Activated T-cell treated with anti-CD3 and anti-CD28 coated beads, Interleukin-2, amount 50 U/mL, for 1 hour (primary cell): ENCODE measurements at regions not wholly inside any gene's neighbourhood (a gene's known extent, or its start where the extent isn't known, plus 50 kb on each side); places are given as distances from the start of the nearest gene placed in this dataset.
"Not testable (repeated sequence)": the region's sequence is repeated elsewhere in the genome, so short reads cannot be mapped to it uniquely, and the experiment has no call there.

Experiments used
- DNase-seq: peaks from one replicate; pipeline ENCODE4 v3.0.0-alpha.2; 2020

DNA sequence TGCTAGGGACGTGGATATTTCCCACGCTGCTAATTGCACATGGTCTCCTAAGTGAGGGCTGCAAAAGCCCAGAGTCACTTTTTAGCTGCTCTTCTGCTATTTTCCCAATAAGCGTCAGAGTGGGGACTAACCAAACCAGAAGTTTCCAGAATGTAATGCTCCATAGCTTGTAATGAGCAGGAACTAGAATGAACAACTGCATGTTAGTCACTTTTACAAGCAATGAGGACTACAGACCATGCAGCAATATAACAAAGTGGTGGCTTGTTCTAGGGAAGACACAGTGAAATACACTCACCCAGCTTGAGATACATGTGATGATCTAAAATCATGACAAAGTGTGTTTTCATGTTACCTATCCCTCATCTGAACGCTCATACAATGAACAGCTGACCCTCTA is 314.1 kb upstream of the SGK1 start:
- DNase-seq = no peak

DNA sequence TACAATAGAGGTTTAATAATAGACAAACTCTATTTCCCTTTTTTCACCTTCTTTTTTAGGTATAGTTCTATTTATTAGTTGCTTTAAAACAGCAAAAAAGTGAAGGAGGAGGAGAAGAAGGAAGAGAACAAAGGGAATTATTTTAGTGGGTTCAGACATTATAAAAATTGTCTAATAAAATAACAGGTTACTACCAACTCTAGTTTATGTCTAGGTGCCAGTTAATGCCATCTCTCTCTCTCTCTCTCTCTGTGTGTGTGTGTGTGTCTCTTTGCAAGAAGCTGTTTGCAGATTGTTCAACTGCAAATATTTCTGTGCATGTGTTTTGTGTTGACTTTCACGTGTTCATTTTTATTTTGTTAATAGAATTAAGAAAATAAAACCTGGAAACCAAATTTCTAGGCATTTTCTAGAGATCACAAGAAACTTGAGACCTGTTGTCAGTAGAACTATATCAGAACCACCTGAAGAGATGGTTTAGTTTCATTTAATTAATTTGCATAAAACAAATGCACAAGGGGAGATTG is 313.5 kb upstream of the SGK1 start:
- no peak for DNase-seq

DNA sequence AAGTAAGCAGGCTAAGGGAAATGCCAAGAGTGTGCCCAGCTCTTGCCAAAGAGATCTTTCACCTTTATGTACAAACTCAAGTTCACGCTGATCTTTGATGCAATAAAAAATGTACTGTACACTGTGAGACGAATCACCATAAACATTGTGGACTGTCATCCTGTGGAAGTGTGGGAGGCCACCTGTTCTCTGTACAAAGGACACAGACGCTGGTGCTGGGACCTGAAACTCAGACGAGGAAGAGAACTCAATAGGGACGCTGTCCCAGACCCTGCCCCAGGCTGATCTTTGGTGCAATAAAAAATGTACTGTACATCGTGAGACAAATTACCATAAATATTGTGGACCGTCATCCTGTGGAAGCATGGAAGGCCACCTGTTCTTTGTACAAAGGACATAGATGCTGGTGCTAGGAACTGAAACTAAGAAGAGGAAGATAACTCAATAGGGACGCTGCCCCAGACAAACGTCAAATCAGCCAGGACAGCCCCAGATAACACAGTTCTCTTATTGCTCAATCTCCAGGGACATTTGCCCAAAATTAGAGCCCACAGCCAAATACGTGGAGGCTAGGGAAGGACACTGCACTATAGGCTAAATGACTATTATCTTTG is 312.7 kb upstream of the SGK1 start:
- DNase-seq = no peak

DNA sequence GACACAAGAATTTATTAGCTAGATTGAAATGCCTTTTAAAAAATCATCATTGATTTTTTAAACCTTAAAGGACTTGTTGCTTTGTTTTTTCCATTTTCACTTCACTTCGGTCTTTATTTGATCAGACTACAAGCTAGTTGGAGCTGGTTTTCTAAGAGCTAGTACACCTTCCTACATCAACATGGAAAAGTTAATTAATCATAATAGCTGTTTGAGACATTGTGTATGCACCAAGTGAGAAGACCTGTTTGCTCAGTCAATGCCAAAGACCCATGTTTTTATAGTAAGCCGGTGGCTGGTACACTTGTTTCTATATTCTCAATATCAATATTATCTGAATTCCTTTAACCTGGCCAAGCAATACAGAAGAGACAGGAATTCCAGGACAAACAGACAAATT is 310.2 kb upstream of the SGK1 start:
- DNase-seq = no peak

DNA sequence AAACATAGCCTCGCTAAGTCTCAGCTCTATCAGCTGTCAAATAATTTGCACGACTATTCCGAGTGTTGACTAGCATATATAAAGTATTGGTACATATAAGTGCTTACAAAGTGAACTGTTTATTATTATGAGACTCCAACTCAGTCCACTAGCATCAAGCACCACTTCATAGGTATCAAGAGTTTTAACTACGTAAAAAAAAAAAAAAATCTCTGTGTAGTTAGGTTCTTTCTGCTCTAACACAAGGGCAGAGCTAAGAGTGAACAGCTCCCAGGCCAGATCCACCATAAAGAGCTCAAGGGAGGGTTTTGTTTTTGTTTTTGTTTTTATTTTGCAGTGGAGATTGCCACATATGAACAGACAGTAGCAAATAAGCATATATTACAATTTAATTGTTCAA is 309.8 kb upstream of the SGK1 start:
- DNase-seq = no peak

- no peak for DNase-seq
These were observed 308.7 kb upstream of the SGK1 start for GRCh38 chr6:134626589-134626988.

- no peak for DNase-seq
These were observed 308.2 kb upstream of the SGK1 start for GRCh38 chr6:134626086-134626485.

DNA sequence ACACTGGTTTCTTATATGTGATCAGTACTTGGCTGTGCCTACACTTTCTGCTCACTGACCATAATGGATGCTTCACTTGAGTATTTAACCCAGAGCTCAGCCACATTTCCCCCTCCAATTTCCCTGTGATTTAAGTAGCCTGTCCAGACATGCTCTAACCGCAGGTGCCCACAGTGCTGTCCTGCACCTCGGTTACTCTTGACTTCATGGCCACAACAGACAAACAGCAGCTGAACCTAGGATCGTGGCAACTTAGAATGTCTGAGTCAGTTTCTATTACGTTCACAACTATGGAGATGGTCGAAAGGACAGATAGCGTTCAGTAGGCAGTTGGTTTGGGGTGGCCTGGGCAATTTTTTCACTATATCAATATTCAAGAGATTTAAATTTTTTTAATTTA is 306.9 kb upstream of the SGK1 start:
- no peak for DNase-seq

GRCh38 chr6:134623401-134623800 is 305.5 kb upstream of the SGK1 start:
- DNase-seq = no peak

DNA sequence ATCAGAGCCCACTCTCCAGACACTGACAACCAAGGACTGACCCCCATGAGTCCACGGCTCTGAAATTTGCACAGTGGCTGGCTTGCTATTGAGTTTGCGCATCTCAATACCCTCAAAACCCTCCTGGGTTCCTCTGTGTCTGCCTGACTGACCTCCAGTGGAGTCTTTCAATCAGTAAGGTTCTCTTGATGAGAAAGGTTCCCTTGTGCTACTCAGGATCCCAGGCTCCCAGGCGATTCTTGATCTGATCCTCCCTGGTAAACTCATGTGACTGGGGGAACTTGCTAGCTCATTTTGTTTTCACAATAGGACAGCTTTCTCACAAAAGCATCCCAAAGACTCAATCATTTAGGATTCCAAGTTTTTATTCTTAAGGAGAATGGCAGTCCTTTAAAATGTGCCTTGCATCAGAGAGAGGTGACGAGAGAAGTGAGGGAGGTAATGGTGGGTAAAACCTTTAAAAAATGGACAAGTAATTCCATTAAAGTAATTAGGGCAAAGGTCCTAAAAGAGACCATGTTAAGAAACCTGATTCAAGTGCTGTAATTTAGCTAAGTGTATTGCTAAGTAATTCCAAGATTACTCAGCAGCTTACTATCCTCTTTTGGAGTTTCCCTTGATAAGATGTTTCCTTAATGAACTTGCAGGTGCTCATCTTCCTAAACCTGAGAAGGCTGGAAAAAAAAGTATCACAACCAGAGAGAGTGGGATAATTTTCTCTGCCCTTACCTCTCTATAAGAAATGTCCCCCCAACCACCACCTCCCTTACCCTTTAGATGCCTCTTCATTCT is 304.7 kb upstream of the SGK1 start:
- DNase-seq = no peak

DNA sequence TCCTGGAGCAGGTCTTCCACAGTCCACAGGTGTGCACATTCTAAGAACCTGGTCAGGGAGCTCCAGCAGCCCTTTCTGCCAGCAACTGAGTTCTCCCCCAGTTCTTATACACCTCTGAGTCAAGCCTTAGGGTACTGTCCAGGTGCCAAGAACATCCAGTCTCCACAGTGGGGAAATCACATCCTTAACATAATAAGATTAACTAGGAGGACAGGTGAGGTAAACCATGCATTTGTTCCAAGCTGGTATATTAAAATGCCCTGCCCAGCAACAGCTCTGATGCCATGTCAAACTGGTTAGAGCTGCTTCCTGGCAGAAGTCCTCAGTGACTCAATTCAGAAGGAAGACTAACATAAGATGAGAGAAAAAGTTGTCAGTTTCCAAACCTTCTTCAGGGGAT is 303.9 kb upstream of the SGK1 start:
- DNase-seq = no peak

- DNase-seq = no peak
These were observed 301.9 kb upstream of the SGK1 start for GRCh38 chr6:134619789-134620188.

DNA sequence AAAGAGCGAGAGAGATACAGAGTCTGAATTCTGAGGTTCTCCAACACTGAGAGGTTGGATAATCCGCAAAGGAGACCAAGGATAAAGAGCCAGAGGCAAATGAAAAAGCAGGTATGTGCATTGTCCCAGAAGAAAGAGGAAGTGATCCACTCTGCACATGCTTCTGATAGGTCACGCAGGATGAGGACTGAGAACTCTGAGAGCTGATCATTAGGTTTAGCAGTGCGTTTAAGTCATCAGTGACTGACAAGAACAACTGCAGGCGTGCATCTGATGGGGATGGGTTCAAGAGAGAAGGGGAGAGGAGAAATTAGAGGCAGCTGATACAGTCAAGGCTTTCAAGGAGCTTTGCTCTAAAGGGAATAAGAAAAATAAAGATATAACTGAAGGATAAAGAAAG is 301.2 kb upstream of the SGK1 start:
- no peak for DNase-seq

- DNase-seq = no peak
These were observed 296.9 kb upstream of the SGK1 start for GRCh38 chr6:134614606-134615485.

DNA sequence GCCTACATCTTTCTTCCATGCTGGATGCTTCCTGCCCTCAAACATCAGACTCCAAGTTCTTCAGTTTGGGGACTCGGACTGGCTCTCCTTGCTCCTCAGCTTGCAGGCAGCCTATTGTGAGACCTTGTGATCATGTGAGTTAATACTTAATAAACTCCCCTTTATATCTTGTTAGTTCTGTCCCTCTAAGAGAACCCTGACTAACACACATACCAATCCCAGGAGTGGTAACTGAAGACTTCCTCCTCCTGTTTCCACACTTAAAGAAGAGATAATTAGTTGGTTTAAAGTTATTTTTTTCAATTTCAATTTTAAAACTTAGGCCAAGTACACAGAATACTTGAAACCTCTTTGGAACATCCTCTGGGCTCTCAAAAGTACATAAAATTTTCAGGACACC is 294.2 kb upstream of the SGK1 start:
- DNase-seq = not testable (repeated sequence)

- DNase-seq = no peak
These were observed 292.5 kb upstream of the SGK1 start for GRCh38 chr6:134610411-134610810.

- no peak for DNase-seq
These were observed 291.9 kb upstream of the SGK1 start for GRCh38 chr6:134609716-134610261.

GRCh38 chr6:134607411-134607810 is 289.5 kb upstream of the SGK1 start:
- DNase-seq = no peak

DNA sequence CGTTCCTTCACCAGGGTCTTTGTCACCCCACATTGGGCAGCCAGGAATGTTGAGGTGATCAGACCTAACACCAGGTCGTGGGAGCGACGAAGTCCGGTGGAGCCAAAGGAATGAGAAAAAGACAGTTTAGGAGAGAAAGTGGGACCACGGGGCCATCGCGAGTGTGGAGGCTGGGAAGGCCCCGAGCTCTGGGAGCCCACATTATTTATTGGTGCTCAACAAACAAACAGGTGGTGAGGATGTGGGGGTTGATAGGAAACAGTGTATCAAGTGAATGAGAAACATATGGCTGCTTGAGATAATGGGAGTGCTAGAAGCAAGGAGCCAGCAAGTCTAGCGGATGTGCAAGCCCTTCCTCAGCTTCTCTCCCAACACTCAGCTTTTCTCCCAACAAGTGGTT is 287.1 kb upstream of the SGK1 start:
- DNase-seq = no peak

GRCh38 chr6:134604014-134604676 is 286.2 kb upstream of the SGK1 start:
- DNase-seq = no peak

GRCh38 chr6:134603561-134603960 is 285.6 kb upstream of the SGK1 start:
- no peak for DNase-seq

GRCh38 chr6:134602123-134602522 is 284.2 kb upstream of the SGK1 start:
- no peak for DNase-seq

GRCh38 chr6:134600671-134601070 is 282.8 kb upstream of the SGK1 start:
- DNase-seq = no peak
